GM12878 (cell line): ENCODE measurements at regions not wholly inside any gene's neighbourhood (a gene's known extent, or its start where the extent isn't known, plus 50 kb on each side); places are given as distances from the start of the nearest gene placed in this dataset.

Experiments used
- ATAC-seq: fragments of 200-7000 bp; cut with Tn5 transposase; 3 replicates; pipeline ENCODE4 v1.9.1; 2020; ENCODE audit warnings: mild to moderate bottlenecking, moderate library complexity
- BruUV-seq: library from RNA; stranded (reverse); fragments of 400-500 nt; replicated peaks from 2 replicates; lab custom pipeline; 2021; lab: Mats Ljungman, UMichigan
- CTCF ChIA-PET: fragments of 300-600 bp; sonication (Branson Sonifier 250); formaldehyde crosslinking; extraction: SDS; loops from one replicate; lab custom pipeline; 2021; ENCODE audit warnings: inconsistent platforms; lab: Yijun Ruan, JAX
- POLR2A ChIA-PET: fragments of 350-600 bp; formaldehyde crosslinking; extraction: SDS; loops from one replicate; lab custom pipeline; 2021; ENCODE audit warnings: inconsistent platforms; lab: Charles Lee
- RAD21 ChIA-PET: fragments of 300-600 bp; sonication (Branson Sonifier 250); formaldehyde crosslinking; loops from one replicate; lab custom pipeline; 2023; ENCODE audit warnings: antibody characterized with exemption; ENCODE audit not compliant: unreplicated experiment; lab: Charles Lee
- SMC1A ChIA-PET: fragments of 300-600 bp; sonication (Branson Sonifier 250); formaldehyde crosslinking; loops from one replicate; lab custom pipeline; 2023; ENCODE audit not compliant: unreplicated experiment, uncharacterized antibody; lab: Charles Lee
- DNase-seq: peaks from one replicate; pipeline ENCODE4 v3.0.0-alpha.2; 2011; ENCODE audit warnings: low read depth, low spot score
- FAIRE-seq: peaks from 3 replicates; lab custom pipeline; 2011; peaks lifted over from hg19 to GRCh38; lab: Jason Lieb, UNC
- H2AFZ ChIP-seq: 2 replicates; pipeline ENCODE4 v1.6.0; 2011; ENCODE audit warnings: low read depth, low read length, control low read depth; ENCODE audit not compliant: control insufficient read depth
- H3K27ac ChIP-seq: 2 replicates; pipeline ENCODE4 v1.5.1; 2011; ENCODE audit warnings: control low read depth; ENCODE audit not compliant: control insufficient read depth, insufficient read depth
- H3K27me3 ChIP-seq, 2 experiments: replicated peaks in 1 of 2; 2 replicates each; pipeline versions ENCODE4 v1.6.0 to v1.6.1; 2011; ENCODE audit warnings: low read length in 1 of 2; ENCODE audit not compliant: control insufficient read depth in 2 of 2, insufficient read depth in 2 of 2
- H3K36me3 ChIP-seq, 2 experiments: 2 replicates each; pipeline ENCODE4 v1.5.1; 2011; ENCODE audit warnings: low read length in 1 of 2; ENCODE audit not compliant: control insufficient read depth in 2 of 2, insufficient read depth in 2 of 2
- H3K4me1 ChIP-seq: 2 replicates; pipeline ENCODE4 v1.6.1; 2011; ENCODE audit warnings: mild to moderate bottlenecking, low read length, moderate library complexity, mixed read lengths; ENCODE audit not compliant: control insufficient read depth, insufficient read depth
- H3K4me2 ChIP-seq: 2 replicates; pipeline ENCODE4 v1.6.0; 2011; ENCODE audit warnings: control low read depth; ENCODE audit not compliant: control insufficient read depth, insufficient read depth
- H3K4me3 ChIP-seq: fragments of 200-600 bp; sonication (generic); 2 replicates; pipeline ENCODE4 v1.5.1; 2016
- H3K79me2 ChIP-seq: 2 replicates; pipeline ENCODE4 v1.6.0; 2011; ENCODE audit warnings: low read length; ENCODE audit not compliant: control insufficient read depth, insufficient read depth
- H3K9ac ChIP-seq: 2 replicates; pipeline ENCODE4 v1.8.0; 2011; ENCODE audit warnings: low read length, control low read depth, mixed read lengths; ENCODE audit not compliant: control insufficient read depth, insufficient read depth
- H3K9me3 ChIP-seq: replicated peaks from 3 replicates; pipeline ENCODE4 v1.5.1; 2011; ENCODE audit warnings: mild to moderate bottlenecking, low read length; ENCODE audit not compliant: control insufficient read depth, insufficient read depth
- H4K20me1 ChIP-seq: 2 replicates; pipeline ENCODE4 v1.6.0; 2011; ENCODE audit not compliant: control insufficient read depth, insufficient read depth
- CHD1 ChIP-seq: IDR thresholded peaks from 2 replicates; pipeline ENCODE4 v1.6.1; 2012; ENCODE audit warnings: low read depth, low read length, improper control_type of control experiment
- NFXL1 ChIP-seq: fragments of 450-650 bp; IDR thresholded peaks from 2 replicates; pipeline ENCODE4 v1.6.1; 2017; ENCODE audit warnings: antibody characterized with exemption, mild to moderate bottlenecking, borderline replicate concordance
- NFYB ChIP-seq: IDR thresholded peaks from 2 replicates; pipeline ENCODE4 v1.6.1; 2011; ENCODE audit warnings: low read depth, mild to moderate bottlenecking, low read length, improper control_type of control experiment, moderate library complexity; ENCODE audit not compliant: insufficient read depth
- SIN3A ChIP-seq: IDR thresholded peaks from 2 replicates; pipeline ENCODE4 v1.6.1; 2012; ENCODE audit warnings: low read depth, low read length, improper control_type of control experiment
- SMC3 ChIP-seq: IDR thresholded peaks from 2 replicates; pipeline ENCODE4 v1.6.1; 2011; ENCODE audit warnings: low read length, improper control_type of control experiment, borderline replicate concordance
- ZNF217 ChIP-seq: fragments of 450-650 bp; IDR thresholded peaks from 2 replicates; pipeline ENCODE4 v1.6.1; 2017; ENCODE audit warnings: antibody characterized with exemption, mild to moderate bottlenecking
- WGBS: methylation state at CpG from one replicate; pipeline ENCODE4 v1.1.6; 2016; ENCODE audit warnings: low lambda C conversion rate; ENCODE audit not compliant: insufficient replicate concordance, insufficient coverage; ENCODE audit errors: missing lambda C conversion rate; 5-methylcytosine and 5-hydroxymethylcytosine counted together
- in situ Hi-C: fragments of 300-500 bp; cut with MboI; formaldehyde crosslinking; loops from 9 replicates; pipeline ENCODE4 v1.14.3; 2018; ENCODE audit warnings: mixed read lengths
- intact Hi-C: fragments of 100-400 bp; cut with micrococcal nuclease; formaldehyde crosslinking; loops from one replicate; pipeline ENCODE4 v1.14.2; 2022; ENCODE audit not compliant: unreplicated experiment
- TF ChIP-seq, protein P1 (sequence below): fragments of 450-650 bp; IDR thresholded peaks from 2 replicates; pipeline ENCODE4 v1.6.1; 2017; ENCODE audit warnings: borderline replicate concordance
- TF ChIP-seq, protein P2 (sequence below): IDR thresholded peaks from 2 replicates; pipeline ENCODE4 v1.6.1; 2011; ENCODE audit warnings: borderline replicate concordance, low read depth, mild to moderate bottlenecking, moderate library complexity, mixed read lengths, low read length; ENCODE audit not compliant: insufficient read depth; ENCODE audit errors: extremely low read length

DNA sequence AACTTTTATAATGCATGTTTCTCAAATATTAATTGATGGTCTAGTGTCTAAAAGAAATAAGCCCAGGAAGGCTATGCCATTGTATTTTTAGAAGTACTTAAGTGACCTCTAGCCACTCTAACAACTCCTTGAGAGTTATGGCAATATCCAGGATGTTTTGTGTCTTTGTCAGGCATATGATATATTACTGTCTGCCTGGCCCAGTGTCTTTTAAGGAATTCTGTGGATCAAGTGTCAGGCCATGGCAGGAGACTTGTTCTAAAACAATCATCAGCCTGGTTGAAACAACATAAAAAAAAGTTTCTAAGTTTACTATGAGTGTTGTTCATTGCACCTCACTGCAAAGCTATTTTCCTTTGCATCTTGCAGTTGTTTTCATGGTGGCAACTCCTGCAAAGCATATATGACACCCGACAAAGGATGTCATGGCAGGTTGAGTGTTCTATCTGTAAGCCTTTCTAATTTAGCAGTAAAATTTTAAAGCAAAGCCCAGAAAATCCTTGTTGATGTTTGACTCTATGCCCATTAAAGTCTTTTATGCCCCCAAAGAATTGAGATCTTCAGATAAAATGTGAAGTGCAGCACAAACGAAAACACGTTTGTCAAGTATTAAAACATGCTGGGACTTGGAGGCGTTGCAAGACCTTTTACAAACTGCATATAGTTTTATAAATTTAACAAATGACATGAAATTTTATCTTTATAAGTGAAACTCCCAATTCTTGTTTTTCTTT lies 89.5 kb upstream of the SLC38A2 start:
- Histone ChIP-seq H4K20me1 (no peaks in the 10 kb centered on the region), H3K4me3 (no peak overlapping the region), H3K27ac (no peak overlapping the region), H3K79me2 (no peaks in the 10 kb centered on the region), H3K9ac (no peak overlapping the region), H2AFZ (no peak overlapping the region), H3K4me2 (no peak overlapping the region), H3K27me3 (no peaks in the 10 kb centered on the region), H3K36me3 (no peaks in the 10 kb centered on the region), H3K4me1 (peaks cover 23% of the 10 kb centered on the region), H3K9me3 (no peaks in the 10 kb centered on the region)
- SMC1A ChIA-PET, result no interaction called here
- CTCF ChIA-PET, result interaction anchor here (1.0 kb wide), 1 partner anchor 108 kb away, joined by 3 read pairs; no protein-coding TSS in a partner anchor
- RAD21 ChIA-PET, result no interaction called here
- intact Hi-C loops, result no loop called here
- BruUV-seq, result no TSS peak
- 93% methylated on average over 4 of the region's 4 CpGs for WGBS
- no peak for ATAC-seq
- TF ChIP-seq NFYB, result no peak
- no peak for TF ChIP-seq ZNF217
- TF ChIP-seq CHD1, result no peak
- TF ChIP-seq, protein P1, sequence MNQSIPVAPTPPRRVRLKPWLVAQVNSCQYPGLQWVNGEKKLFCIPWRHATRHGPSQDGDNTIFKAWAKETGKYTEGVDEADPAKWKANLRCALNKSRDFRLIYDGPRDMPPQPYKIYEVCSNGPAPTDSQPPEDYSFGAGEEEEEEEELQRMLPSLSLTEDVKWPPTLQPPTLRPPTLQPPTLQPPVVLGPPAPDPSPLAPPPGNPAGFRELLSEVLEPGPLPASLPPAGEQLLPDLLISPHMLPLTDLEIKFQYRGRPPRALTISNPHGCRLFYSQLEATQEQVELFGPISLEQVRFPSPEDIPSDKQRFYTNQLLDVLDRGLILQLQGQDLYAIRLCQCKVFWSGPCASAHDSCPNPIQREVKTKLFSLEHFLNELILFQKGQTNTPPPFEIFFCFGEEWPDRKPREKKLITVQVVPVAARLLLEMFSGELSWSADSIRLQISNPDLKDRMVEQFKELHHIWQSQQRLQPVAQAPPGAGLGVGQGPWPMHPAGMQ, result no peak
- no peak for TF ChIP-seq NFXL1
- TF ChIP-seq, protein P2, sequence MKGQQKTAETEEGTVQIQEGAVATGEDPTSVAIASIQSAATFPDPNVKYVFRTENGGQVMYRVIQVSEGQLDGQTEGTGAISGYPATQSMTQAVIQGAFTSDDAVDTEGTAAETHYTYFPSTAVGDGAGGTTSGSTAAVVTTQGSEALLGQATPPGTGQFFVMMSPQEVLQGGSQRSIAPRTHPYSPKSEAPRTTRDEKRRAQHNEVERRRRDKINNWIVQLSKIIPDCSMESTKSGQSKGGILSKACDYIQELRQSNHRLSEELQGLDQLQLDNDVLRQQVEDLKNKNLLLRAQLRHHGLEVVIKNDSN, result no peak
- no peak for TF ChIP-seq SMC3
- no peak for TF ChIP-seq SIN3A
- in situ Hi-C loops, result no loop called here
- no peak for DNase-seq
- FAIRE-seq, result no peak
- POLR2A ChIA-PET, result no interaction called here
